CD4-positive, alpha-beta T cell (primary cell): ENCODE measurements at regions not wholly inside any gene's neighbourhood (a gene's known extent, or its start where the extent isn't known, plus 50 kb on each side); places are given as distances from the start of the nearest gene placed in this dataset.

Experiments used
- ATAC-seq: fragments of 200-7000 bp; cut with Tn5 transposase; one replicate; pipeline ENCODE4 v1.10.0; 2022; ENCODE audit warnings: mild to moderate bottlenecking; ENCODE audit not compliant: poor library complexity
- CTCF ChIA-PET: fragments of 350-600 bp; sonication (Branson Sonifier 250); formaldehyde crosslinking; loops from one replicate; lab custom pipeline; 2021; ENCODE audit warnings: antibody characterized with exemption, inconsistent platforms; lab: Charles Lee
- POLR2A ChIA-PET: fragments of 350-600 bp; sonication (Branson Sonifier 250); formaldehyde crosslinking; loops from one replicate; lab custom pipeline; 2021; ENCODE audit warnings: antibody characterized with exemption, inconsistent platforms; lab: Charles Lee
- DNase-seq, 14 experiments: peaks; one replicate each; pipeline ENCODE4 v3.0.0-alpha.2; 2013 to 2020; ENCODE audit warnings: mixed read lengths in 2 of 14
- H3K27ac ChIP-seq, 2 donors: one replicate each; pipeline versions ENCODE4 v1.5.1 to v1.7.0; 2013; ENCODE audit warnings: low read length in 2 of 2, low read depth in 1 of 2, mild to moderate bottlenecking in 1 of 2
- H3K27me3 ChIP-seq, 2 experiments: 1 replicate in 1 of 2; 2 replicates in 1 of 2; pipeline versions ENCODE4 v1.6.1 to v1.7.0; 2013; ENCODE audit warnings: low read length in 2 of 2, control low read depth in 1 of 2, mild to moderate bottlenecking in 1 of 2, moderate library complexity in 1 of 2; ENCODE audit not compliant: insufficient read depth in 2 of 2, control insufficient read depth in 1 of 2
- H3K36me3 ChIP-seq: one replicate; pipeline ENCODE4 v1.6.1; 2013; ENCODE audit warnings: low read length, control low read depth; ENCODE audit not compliant: insufficient read depth
- H3K4me1 ChIP-seq: one replicate; pipeline ENCODE4 v1.6.1; 2013; ENCODE audit warnings: low read length, control low read depth; ENCODE audit not compliant: insufficient read depth
- H3K4me3 ChIP-seq: one replicate; pipeline ENCODE4 v1.5.1; 2013; ENCODE audit warnings: mild to moderate bottlenecking, low read length, moderate library complexity
- H3K9me3 ChIP-seq, 2 experiments: 1 replicate in 1 of 2; 2 replicates in 1 of 2; pipeline versions ENCODE4 v1.6.1 to v1.7.0; 2013; ENCODE audit warnings: low read length in 2 of 2, mild to moderate bottlenecking in 2 of 2, control low read depth in 1 of 2, moderate library complexity in 1 of 2; ENCODE audit not compliant: control insufficient read depth in 1 of 2, insufficient read depth in 1 of 2
- H3K27ac Mint-ChIP-seq: one replicate; pipeline ENCODE4 v1.8.0; 2020; ENCODE audit warnings: mixed read lengths
- H3K27me3 Mint-ChIP-seq: one replicate; pipeline ENCODE4 v1.8.0; 2021; ENCODE audit warnings: mixed read lengths
- H3K36me3 Mint-ChIP-seq: one replicate; pipeline ENCODE4 v1.8.0; 2021; ENCODE audit warnings: low read depth, mixed read lengths
- H3K4me1 Mint-ChIP-seq: one replicate; pipeline ENCODE4 v1.8.0; 2021; ENCODE audit warnings: low read depth, mixed read lengths
- H3K4me3 Mint-ChIP-seq: one replicate; pipeline ENCODE4 v1.8.0; 2020; ENCODE audit warnings: mild to moderate bottlenecking, mixed read lengths
- H3K9me3 Mint-ChIP-seq: one replicate; pipeline ENCODE4 v1.8.0; 2020; ENCODE audit warnings: mixed read lengths
- intact Hi-C, 2 experiments: fragments of 100-400 bp; cut with DNase I in 1 of 2; cut with micrococcal nuclease in 1 of 2; formaldehyde crosslinking; loops; one replicate each; pipeline versions ENCODE4 v1.15.1 to v1.9.0; 2023 to 2025; cut with DNase I, micrococcal nuclease
- TF ChIP-seq, protein P1 (sequence below): fragments of 200-600 bp; IDR thresholded peaks from one replicate; pipeline ENCODE4 v1.8.0; 2022; ENCODE audit warnings: antibody characterized with exemption, mild to moderate bottlenecking

DNA sequence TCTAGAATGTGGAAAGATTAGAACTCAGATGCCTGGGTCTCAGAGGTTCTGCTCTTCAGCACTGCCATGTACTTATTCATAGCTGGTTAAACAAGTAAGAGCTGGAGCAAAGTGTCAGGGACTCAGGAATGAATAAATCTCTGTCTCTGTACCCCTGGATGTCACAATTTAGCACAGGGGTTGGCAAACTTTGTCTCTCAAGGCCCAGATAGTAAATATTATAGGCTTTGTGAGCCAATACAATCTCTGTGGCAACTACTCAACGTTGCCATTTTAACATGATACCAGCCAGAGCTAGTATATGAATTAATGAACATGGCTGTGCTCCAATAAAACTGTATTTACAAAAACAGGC is 220.3 kb upstream of the MON1B start:
- DNase-seq (no peak), ATAC-seq (no peak)
- TF ChIP-seq, protein P1, sequence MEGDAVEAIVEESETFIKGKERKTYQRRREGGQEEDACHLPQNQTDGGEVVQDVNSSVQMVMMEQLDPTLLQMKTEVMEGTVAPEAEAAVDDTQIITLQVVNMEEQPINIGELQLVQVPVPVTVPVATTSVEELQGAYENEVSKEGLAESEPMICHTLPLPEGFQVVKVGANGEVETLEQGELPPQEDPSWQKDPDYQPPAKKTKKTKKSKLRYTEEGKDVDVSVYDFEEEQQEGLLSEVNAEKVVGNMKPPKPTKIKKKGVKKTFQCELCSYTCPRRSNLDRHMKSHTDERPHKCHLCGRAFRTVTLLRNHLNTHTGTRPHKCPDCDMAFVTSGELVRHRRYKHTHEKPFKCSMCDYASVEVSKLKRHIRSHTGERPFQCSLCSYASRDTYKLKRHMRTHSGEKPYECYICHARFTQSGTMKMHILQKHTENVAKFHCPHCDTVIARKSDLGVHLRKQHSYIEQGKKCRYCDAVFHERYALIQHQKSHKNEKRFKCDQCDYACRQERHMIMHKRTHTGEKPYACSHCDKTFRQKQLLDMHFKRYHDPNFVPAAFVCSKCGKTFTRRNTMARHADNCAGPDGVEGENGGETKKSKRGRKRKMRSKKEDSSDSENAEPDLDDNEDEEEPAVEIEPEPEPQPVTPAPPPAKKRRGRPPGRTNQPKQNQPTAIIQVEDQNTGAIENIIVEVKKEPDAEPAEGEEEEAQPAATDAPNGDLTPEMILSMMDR: no peak
- Histone ChIP-seq H3K4me1 (no peaks in the 10 kb centered on the region), H3K27ac (no peak overlapping the region), H3K9me3 (no peaks in the 10 kb centered on the region), H3K27me3 (no peaks in the 10 kb centered on the region), H3K36me3 (no peaks in the 10 kb centered on the region), H3K4me3 (no peak overlapping the region)
- no peaks in the 10 kb centered on the region for H3K4me1 Mint-ChIP-seq
- CTCF ChIA-PET: no interaction called here
- intact Hi-C loops: no loop called here
- no peaks in the 10 kb centered on the region for H3K27me3 Mint-ChIP-seq
- POLR2A ChIA-PET: no interaction called here
- H3K9me3 Mint-ChIP-seq: no peaks in the 10 kb centered on the region
- H3K27ac Mint-ChIP-seq: no peak overlapping the region
- H3K36me3 Mint-ChIP-seq: no peaks in the 10 kb centered on the region
- no peak overlapping the region for H3K4me3 Mint-ChIP-seq

DNA sequence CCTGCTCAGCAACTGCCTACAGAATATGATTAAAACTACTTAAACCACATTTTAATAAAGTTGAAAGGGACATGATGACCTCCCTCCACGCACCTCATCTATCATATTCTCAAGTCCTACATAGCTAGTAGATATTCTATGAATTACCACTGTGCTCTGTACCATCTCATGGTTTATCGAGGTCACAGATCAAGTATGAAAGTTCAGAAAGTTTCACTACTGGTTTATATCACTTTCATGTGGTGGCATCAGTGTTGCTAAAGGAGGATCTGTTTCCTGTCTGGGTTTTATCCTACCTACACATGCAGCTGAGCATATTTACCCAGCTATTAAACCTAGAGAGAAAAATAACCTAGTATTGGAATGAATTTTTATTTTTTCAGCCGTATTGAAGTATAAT is 214.9 kb upstream of the MON1B start:
- no peaks in the 10 kb centered on the region for H3K27me3 ChIP-seq
- no peaks in the 10 kb centered on the region for H3K9me3 ChIP-seq
- ChIA-PET POLR2A (no interaction called here), CTCF (no interaction called here)
- ATAC-seq: no peak
- H3K4me3 ChIP-seq: no peak overlapping the region
- H3K4me1 ChIP-seq: no peaks in the 10 kb centered on the region
- Mint-ChIP-seq H3K27me3 (no peaks in the 10 kb centered on the region), H3K27ac (no peak overlapping the region), H3K36me3 (no peaks in the 10 kb centered on the region), H3K9me3 (no peaks in the 10 kb centered on the region), H3K4me1 (peaks cover 7% of the 10 kb centered on the region), H3K4me3 (no peak overlapping the region)
- TF ChIP-seq, protein P1: no peak
- no peak overlapping the region for H3K27ac ChIP-seq
- intact Hi-C loops: no loop called here
- no peaks in the 10 kb centered on the region for H3K36me3 ChIP-seq
- DNase-seq: peak in 1 of 14 experiments; percentile 11

DNA sequence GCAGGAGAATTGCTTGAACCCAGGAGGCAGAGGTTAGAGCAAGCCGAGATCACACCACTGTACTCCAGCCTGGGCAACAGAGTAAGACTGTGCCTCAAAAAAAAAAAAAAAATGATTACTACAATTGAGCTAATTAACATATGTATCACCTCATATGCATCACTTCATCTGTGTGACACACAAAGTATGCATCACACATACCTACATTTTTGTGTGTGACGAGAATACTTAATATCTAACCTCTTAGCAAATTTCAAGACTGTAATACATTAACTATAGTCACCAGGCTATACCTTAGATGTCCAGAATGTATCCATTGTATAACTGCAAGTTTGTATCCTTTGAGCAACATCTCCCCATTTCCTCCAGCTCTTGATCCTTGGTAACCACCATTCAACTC is 214.2 kb upstream of the MON1B start:
- DNase-seq (no peak), ATAC-seq (no peak)
- TF ChIP-seq, protein P1: no peak
- Histone ChIP-seq H3K27ac (no peak overlapping the region), H3K27me3 (no peaks in the 10 kb centered on the region), H3K4me3 (no peak overlapping the region), H3K9me3 (no peaks in the 10 kb centered on the region), H3K36me3 (no peaks in the 10 kb centered on the region), H3K4me1 (no peaks in the 10 kb centered on the region)
- Mint-ChIP-seq H3K27ac (no peak overlapping the region), H3K4me1 (peaks cover 7% of the 10 kb centered on the region), H3K9me3 (no peaks in the 10 kb centered on the region), H3K36me3 (no peaks in the 10 kb centered on the region), H3K4me3 (no peak overlapping the region), H3K27me3 (no peaks in the 10 kb centered on the region)
- CTCF ChIA-PET: interaction anchor here (0.6 kb wide), 1 partner anchor 451 kb away, joined by 3 read pairs; no protein-coding TSS in a partner anchor
- POLR2A ChIA-PET: no interaction called here
- intact Hi-C loops: no loop called here
